ENCODE measurements at regions not wholly inside any gene's neighbourhood (a gene's known extent, or its start where the extent isn't known, plus 50 kb on each side); places are given as distances from the start of the nearest gene placed in this dataset.

DNA sequence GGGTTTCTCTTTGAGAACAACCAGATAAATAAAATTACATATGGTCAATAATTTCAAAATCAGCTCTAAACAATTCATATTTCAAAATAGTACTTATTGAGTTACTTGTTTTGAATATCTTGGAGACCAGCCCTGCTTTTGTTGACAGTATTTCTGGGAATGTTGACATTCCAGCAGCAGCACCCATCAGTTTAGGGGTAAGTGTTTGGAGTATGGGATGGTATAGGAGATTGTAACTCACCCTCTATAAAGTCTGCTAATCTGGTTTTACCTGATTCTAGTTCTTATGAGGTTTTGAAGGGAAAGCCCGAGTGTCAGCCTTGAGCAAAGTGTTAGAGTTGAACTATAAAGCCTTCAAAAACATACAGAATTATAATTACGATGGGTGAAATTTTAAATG lies 139.2 kb upstream of the ANKRD50 start:
- intact Hi-C loops (cut with DNase I; ENCODE audit: low total_unique reads) (no loop called here), in situ Hi-C loops (cut with MboI; ENCODE audit: low pct_ligation_motif_present in 1 of 4, low pct_unique_long_range_greater_than_20kb in 1 of 4, low sequenced_read_pairs in 3 of 4) (no loop called here)
- H3K4me3 ChIP-seq, result no peak overlapping the region
- H3K36me3 ChIP-seq, result no peaks in the 10 kb centered on the region
- no peak overlapping the region for H3K27ac ChIP-seq
- no peak for DNase-seq
- no peaks in the 10 kb centered on the region for H3K4me1 ChIP-seq
- TF ChIP-seq EP300 (IDR thresholded peaks at IDR 0.05; ENCODE audit: low read depth), result no peak
- no peak for TF ChIP-seq POLR2A (IDR thresholded peaks at IDR 0.05)
- no peak for TF ChIP-seq POLR2AphosphoS5 (IDR thresholded peaks at IDR 0.05)
- TF ChIP-seq, protein P1, sequence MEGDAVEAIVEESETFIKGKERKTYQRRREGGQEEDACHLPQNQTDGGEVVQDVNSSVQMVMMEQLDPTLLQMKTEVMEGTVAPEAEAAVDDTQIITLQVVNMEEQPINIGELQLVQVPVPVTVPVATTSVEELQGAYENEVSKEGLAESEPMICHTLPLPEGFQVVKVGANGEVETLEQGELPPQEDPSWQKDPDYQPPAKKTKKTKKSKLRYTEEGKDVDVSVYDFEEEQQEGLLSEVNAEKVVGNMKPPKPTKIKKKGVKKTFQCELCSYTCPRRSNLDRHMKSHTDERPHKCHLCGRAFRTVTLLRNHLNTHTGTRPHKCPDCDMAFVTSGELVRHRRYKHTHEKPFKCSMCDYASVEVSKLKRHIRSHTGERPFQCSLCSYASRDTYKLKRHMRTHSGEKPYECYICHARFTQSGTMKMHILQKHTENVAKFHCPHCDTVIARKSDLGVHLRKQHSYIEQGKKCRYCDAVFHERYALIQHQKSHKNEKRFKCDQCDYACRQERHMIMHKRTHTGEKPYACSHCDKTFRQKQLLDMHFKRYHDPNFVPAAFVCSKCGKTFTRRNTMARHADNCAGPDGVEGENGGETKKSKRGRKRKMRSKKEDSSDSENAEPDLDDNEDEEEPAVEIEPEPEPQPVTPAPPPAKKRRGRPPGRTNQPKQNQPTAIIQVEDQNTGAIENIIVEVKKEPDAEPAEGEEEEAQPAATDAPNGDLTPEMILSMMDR (IDR thresholded peaks at IDR 0.05), result no peak
- no peaks in the 10 kb centered on the region for H3K9me3 ChIP-seq
- 56% methylated on average over 2 of the region's 2 CpGs; no CpG with 5 or more reads in 1 of the 2 donors for WGBS, 2 donors (ENCODE audit: low coverage in 1 of 2)
- H3K27me3 ChIP-seq, result no peaks in the 10 kb centered on the region

GRCh38 chr4:124846306-124846705 lies 133.8 kb upstream of the ANKRD50 start:
- Histone ChIP-seq H3K4me1 (no peaks in the 10 kb centered on the region), H3K4me3 (no peak overlapping the region), H3K27me3 (no peaks in the 10 kb centered on the region), H3K27ac (no peak overlapping the region), H3K36me3 (no peaks in the 10 kb centered on the region), H3K9me3 (no peaks in the 10 kb centered on the region)
- no peak for TF ChIP-seq EP300 (IDR thresholded peaks at IDR 0.05; ENCODE audit: low read depth)
- TF ChIP-seq POLR2AphosphoS5 (IDR thresholded peaks at IDR 0.05), result no peak
- no peak for TF ChIP-seq POLR2A (IDR thresholded peaks at IDR 0.05)
- TF ChIP-seq, protein P1 (IDR thresholded peaks at IDR 0.05), result no peak
- in situ Hi-C loops (cut with MboI; ENCODE audit: low pct_ligation_motif_present in 1 of 4, low pct_unique_long_range_greater_than_20kb in 1 of 4, low sequenced_read_pairs in 3 of 4), result no loop called here
- intact Hi-C loops (cut with DNase I; ENCODE audit: low total_unique reads), result no loop called here
- 61 to 75% methylated on average over 4 to 5 of the region's 5 CpGs for WGBS, 2 donors (ENCODE audit: low coverage in 1 of 2)
- DNase-seq, result no peak

DNA sequence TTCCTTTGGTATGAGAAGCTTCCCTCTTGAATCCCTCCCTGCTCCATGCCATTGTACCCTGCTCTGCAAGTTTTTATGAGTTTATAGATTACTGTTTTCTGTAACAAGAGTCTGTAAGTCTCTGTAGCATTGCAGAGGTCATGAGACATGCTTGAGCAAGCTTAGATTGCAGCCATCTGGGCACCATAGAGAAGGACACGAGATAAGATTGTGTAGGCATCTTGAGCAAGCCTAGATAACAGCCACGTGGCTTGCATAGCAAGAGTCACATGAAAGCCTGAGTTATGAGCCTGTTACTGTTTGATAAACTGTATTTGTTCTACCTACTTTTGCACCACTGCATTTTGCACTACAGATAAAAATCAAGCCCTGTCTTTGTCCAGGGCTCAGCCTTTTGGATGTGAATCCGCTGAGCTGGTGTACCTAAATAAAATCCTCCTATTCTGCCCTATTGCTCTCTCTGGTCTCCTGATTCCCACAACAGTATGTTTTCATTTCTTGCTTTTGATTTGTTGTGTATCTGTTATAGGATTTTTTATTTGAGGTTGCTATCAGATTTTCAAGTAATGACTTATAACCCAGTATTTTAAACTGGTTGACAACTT lies 127.4 kb upstream of the ANKRD50 start:
- no peak for DNase-seq
- WGBS, 2 donors (ENCODE audit: low coverage in 1 of 2), result 47 to 53% methylated on average over 3 of the region's 3 CpGs
- Histone ChIP-seq H3K9me3 (peaks cover 13 to 16% of the 10 kb centered on the region in 2 donors), H3K36me3 (no peaks in the 10 kb centered on the region), H3K27me3 (no peaks in the 10 kb centered on the region), H3K4me1 (no peaks in the 10 kb centered on the region), H3K27ac (no peak overlapping the region), H3K4me3 (no peak overlapping the region)
- in situ Hi-C loops (cut with MboI; ENCODE audit: low pct_ligation_motif_present in 1 of 4, low pct_unique_long_range_greater_than_20kb in 1 of 4, low sequenced_read_pairs in 3 of 4) (no loop called here), intact Hi-C loops (cut with DNase I; ENCODE audit: low total_unique reads) (no loop called here)
- no peak for TF ChIP-seq POLR2A (IDR thresholded peaks at IDR 0.05)
- TF ChIP-seq POLR2AphosphoS5 (IDR thresholded peaks at IDR 0.05), result no peak
- TF ChIP-seq, protein P1 (IDR thresholded peaks at IDR 0.05), result no peak
- no peak for TF ChIP-seq EP300 (IDR thresholded peaks at IDR 0.05; ENCODE audit: low read depth)

DNA sequence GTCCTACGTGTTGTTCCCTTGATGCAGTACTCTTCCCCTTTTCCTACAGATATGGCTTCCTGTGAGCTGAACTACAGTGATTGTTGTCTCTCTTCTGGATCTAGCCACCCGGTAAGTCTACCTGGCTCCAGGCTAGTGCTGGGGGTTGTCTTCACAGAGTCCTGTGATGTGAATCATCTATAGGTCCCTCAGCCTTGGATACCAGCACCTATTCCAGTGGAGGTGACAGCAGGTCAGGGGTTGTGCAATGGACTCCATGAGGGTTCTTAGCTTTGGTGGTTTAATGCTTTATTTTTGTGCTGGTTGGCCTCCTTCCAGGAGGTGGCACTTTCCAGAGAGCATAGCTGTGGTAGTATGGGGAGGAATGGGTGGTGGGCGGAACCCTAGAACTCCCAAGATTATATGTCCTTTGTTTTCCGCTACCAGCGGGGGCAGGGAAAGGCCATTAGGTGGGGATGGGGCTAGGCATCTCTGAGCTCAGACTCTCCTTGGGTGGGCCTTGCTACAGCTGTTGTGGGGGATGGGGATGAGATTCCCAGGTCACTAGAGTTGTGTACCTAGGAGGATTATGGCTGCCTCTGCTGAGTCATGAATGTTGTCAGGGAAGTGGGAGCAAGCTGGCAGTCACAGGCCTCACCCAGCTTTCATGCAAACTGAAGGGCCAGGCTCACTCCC lies 121.4 kb upstream of the ANKRD50 start:
- 87 to 100% methylated on average over 1 to 5 of the region's 5 CpGs for WGBS, 2 donors (ENCODE audit: low coverage in 1 of 2)
- in situ Hi-C loops (cut with MboI; ENCODE audit: low pct_ligation_motif_present in 1 of 4, low pct_unique_long_range_greater_than_20kb in 1 of 4, low sequenced_read_pairs in 3 of 4), result no loop called here

More for the DNA sequence above, 121.4 kb upstream of the ANKRD50 start:
- no peaks in the 10 kb centered on the region for H3K27me3 ChIP-seq
- intact Hi-C loops (cut with DNase I; ENCODE audit: low total_unique reads), result no loop called here
- no peak overlapping the region for H3K4me3 ChIP-seq
- H3K4me1 ChIP-seq, result no peaks in the 10 kb centered on the region
- H3K9me3 ChIP-seq, result peaks cover 2% of the 10 kb centered on the region in 2 donors
- H3K27ac ChIP-seq, result no peak overlapping the region
- TF ChIP-seq POLR2A (IDR thresholded peaks at IDR 0.05), result no peak
- no peak for TF ChIP-seq EP300 (IDR thresholded peaks at IDR 0.05; ENCODE audit: low read depth)
- TF ChIP-seq, protein P1 (IDR thresholded peaks at IDR 0.05), result no peak
- no peak for TF ChIP-seq POLR2AphosphoS5 (IDR thresholded peaks at IDR 0.05)
- H3K36me3 ChIP-seq, result no peaks in the 10 kb centered on the region
- no peak for DNase-seq

Measured in transverse colon (tissue), 4 donors.